ENCODE measurements at regions not wholly inside any gene's neighbourhood (a gene's known extent, or its start where the extent isn't known, plus 50 kb on each side); places are given as distances from the start of the nearest gene placed in this dataset.

GRCh38 chr2:163133602-163134001 lies 295.0 kb upstream of the KCNH7 start:
- TF ChIP-seq, protein P1, sequence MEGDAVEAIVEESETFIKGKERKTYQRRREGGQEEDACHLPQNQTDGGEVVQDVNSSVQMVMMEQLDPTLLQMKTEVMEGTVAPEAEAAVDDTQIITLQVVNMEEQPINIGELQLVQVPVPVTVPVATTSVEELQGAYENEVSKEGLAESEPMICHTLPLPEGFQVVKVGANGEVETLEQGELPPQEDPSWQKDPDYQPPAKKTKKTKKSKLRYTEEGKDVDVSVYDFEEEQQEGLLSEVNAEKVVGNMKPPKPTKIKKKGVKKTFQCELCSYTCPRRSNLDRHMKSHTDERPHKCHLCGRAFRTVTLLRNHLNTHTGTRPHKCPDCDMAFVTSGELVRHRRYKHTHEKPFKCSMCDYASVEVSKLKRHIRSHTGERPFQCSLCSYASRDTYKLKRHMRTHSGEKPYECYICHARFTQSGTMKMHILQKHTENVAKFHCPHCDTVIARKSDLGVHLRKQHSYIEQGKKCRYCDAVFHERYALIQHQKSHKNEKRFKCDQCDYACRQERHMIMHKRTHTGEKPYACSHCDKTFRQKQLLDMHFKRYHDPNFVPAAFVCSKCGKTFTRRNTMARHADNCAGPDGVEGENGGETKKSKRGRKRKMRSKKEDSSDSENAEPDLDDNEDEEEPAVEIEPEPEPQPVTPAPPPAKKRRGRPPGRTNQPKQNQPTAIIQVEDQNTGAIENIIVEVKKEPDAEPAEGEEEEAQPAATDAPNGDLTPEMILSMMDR (IDR thresholded peaks at IDR 0.05) = no peak
- TF ChIP-seq POLR2A (IDR thresholded peaks at IDR 0.05) = no peak

Data from body of pancreas (tissue), 4 donors.